Heart right ventricle (tissue), 16 donors: ENCODE measurements at regions not wholly inside any gene's neighbourhood (a gene's known extent, or its start where the extent isn't known, plus 50 kb on each side); places are given as distances from the start of the nearest gene placed in this dataset.

ENCODE experiments used
- ATAC-seq, 8 donors: fragments of 200-7000 bp; cut with Tn5 transposase; one replicate each; pipeline ENCODE4 v1.9.1; 2020; ENCODE audit warnings: mild to moderate bottlenecking in 8 of 8, moderate library complexity in 8 of 8, moderate number of reproducible peaks in 1 of 8
- DNase-seq, 2 donors: peaks; one replicate each; pipeline ENCODE4 v3.0.0-alpha.2; 2020
- H3K27ac ChIP-seq, 10 donors: fragments of 200-600 bp; sonication (generic) in 2 of 10; one replicate each; pipeline versions ENCODE4 v1.5.0 to v1.8.0; 2020 to 2022; ENCODE audit warnings: mild to moderate bottlenecking in 3 of 10
- H3K27me3 ChIP-seq, 7 donors: fragments of 200-600 bp; one replicate each; pipeline ENCODE4 v1.8.0; 2021 to 2022; ENCODE audit warnings: mild to moderate bottlenecking in 2 of 7
- H3K36me3 ChIP-seq, 9 donors: fragments of 200-600 bp; sonication (generic) in 1 of 9; one replicate each; pipeline versions ENCODE4 v1.5.0 to v1.8.0; 2020 to 2022; ENCODE audit warnings: mild to moderate bottlenecking in 2 of 9
- H3K4me1 ChIP-seq, 9 donors: fragments of 200-600 bp; sonication (generic) in 1 of 9; one replicate each; pipeline versions ENCODE4 v1.5.0 to v1.8.0; 2020 to 2022; ENCODE audit warnings: mild to moderate bottlenecking in 4 of 9
- H3K4me3 ChIP-seq, 10 donors: fragments of 200-600 bp; sonication (generic) in 2 of 10; one replicate each; pipeline versions ENCODE4 v1.5.0 to v1.8.0; 2020 to 2022; ENCODE audit warnings: mild to moderate bottlenecking in 7 of 10, moderate library complexity in 2 of 10
- H3K9me3 ChIP-seq, 11 donors: fragments of 200-600 bp in 10 of 11; sonication (generic) in 2 of 11; one replicate each; pipeline versions ENCODE4 v1.5.0 to v1.8.0; 2013 to 2022; ENCODE audit warnings: mild to moderate bottlenecking in 2 of 11, control low read depth in 1 of 11, moderate library complexity in 1 of 11
- WGBS, 2 donors: extraction: QIAGEN DNeasy Blood & Tissue Kit; methylation state at CpG; one replicate each; pipeline ENCODE4 v1.1.7; 2013; ENCODE audit warnings: inconsistent platforms in 1 of 2; 5-methylcytosine and 5-hydroxymethylcytosine counted together
- intact Hi-C, 10 donors: fragments of 100-400 bp; cut with DNase I; formaldehyde crosslinking; loops; one replicate each; pipeline versions ENCODE4 v1.11.1 to v1.14.2; 2022
- TF ChIP-seq, protein P1 (sequence below), 9 donors: fragments of 200-600 bp; sonication (generic) in 2 of 9; IDR thresholded peaks; one replicate each; pipeline versions ENCODE4 v1.5.0 to v1.8.0; 2021 to 2022; ENCODE audit warnings: antibody characterized with exemption in 9 of 9, mild to moderate bottlenecking in 5 of 9, moderate library complexity in 1 of 9
- donor health status: Arrhythmogenic right ventricular cardiomyopathy.
- donor health status: ischemic (EF 13 %, LVEDD 7.1; RV severe dilation, severe dysfunction).
- donor health status: healthy with polysubstance abuse.
- donor health status: DM: no; HTN: yes; CAD: no.
- donor health status: DM: no; HTN: no; CAD: no.
- donor health status: ischemic (EF 25% LVEDD 6.9; RV normal size, moderate dysfunction).
- donor health status: ischemic (EF 25% LVEDD 5.7; RV mildly dilated, moderate dysfunction).
- donor health status: healthy.
- donor health status: DM: yes; HTN: yes; CAD: no.
- donor health status: Ischemic cardiomyopathy.
- donor health status: ischemic (EF 35%, LVEDD 5.7; RV mildly dilated, moderate dysfunction).
- donor health status: nonischemic (EF 11% LVEDD 7.7; RV severe dilation, severe dysfunction).
- donor health status: DM: yes; HTN: yes; CAD: no.
- donor health status: PGD.
- donor health status: ischemic (EF 29% LVEDD 5.4; RV normal size, mild dysfunction).
- donor health status: nonischemic (EF 23%, LVEDD 6.1; RV moderate dilation, normal function).

DNA sequence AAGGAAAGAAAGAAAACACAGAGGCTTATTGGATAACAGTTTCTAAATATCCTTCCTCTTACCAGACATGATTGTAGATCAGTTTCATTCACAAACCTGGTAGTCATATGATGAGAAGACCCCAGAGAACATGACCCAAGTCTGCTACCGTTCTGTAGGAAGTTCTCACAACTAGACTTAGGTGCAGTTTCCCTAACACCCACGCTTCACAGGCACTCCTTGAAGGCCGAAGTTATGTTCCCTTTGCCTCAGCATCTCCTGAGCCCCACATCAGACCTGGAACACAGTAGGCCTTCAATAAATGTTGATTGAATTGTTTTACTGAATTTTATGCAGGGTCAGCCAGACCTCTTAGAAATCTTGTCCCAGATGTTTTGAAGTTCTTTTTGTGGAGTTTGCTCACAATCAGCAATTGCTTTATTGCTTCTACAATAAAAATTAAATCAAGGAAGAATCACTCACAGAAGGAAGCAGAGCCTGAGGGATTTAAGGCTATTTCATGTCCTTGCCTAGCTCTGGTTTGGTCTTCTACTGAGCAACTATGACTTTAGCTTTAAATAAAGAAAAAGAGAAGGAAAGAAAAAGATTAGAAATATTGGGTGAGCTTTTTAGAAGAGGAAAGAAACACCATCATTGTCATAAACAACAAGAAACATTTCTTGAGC, 138.6 kb upstream of the MDM1 start:
- WGBS, 2 donors = 81 to 95% methylated on average over 3 of the region's 3 CpGs
- Histone ChIP-seq H3K27me3 (no peaks in the 10 kb centered on the region), H3K9me3 (no peaks in the 10 kb centered on the region), H3K4me3 (no peak overlapping the region), H3K27ac (no peak overlapping the region), H3K4me1 (no peaks in the 10 kb centered on the region), H3K36me3 (no peaks in the 10 kb centered on the region)
- intact Hi-C loops = no loop called here
- DNase-seq (no peak), ATAC-seq (no peak)
- TF ChIP-seq, protein P1, sequence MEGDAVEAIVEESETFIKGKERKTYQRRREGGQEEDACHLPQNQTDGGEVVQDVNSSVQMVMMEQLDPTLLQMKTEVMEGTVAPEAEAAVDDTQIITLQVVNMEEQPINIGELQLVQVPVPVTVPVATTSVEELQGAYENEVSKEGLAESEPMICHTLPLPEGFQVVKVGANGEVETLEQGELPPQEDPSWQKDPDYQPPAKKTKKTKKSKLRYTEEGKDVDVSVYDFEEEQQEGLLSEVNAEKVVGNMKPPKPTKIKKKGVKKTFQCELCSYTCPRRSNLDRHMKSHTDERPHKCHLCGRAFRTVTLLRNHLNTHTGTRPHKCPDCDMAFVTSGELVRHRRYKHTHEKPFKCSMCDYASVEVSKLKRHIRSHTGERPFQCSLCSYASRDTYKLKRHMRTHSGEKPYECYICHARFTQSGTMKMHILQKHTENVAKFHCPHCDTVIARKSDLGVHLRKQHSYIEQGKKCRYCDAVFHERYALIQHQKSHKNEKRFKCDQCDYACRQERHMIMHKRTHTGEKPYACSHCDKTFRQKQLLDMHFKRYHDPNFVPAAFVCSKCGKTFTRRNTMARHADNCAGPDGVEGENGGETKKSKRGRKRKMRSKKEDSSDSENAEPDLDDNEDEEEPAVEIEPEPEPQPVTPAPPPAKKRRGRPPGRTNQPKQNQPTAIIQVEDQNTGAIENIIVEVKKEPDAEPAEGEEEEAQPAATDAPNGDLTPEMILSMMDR (IDR thresholded peaks at IDR 0.05) = no peak

GRCh38 chr12:68474467-68475204, 136.1 kb upstream of the RAP1B start:
- WGBS, 2 donors = 74 to 84% methylated on average over 5 of the region's 5 CpGs
- no peak for ATAC-seq
- TF ChIP-seq, protein P1 (IDR thresholded peaks at IDR 0.05) = no peak

GRCh38 chr12:68476794-68477193, 133.9 kb upstream of the RAP1B start:
- Histone ChIP-seq H3K27me3 (no peaks in the 10 kb centered on the region), H3K27ac (no peak overlapping the region), H3K36me3 (no peaks in the 10 kb centered on the region), H3K4me1 (peaks cover 0 to 11% (median 0%) of the 10 kb centered on the region in 9 donors), H3K9me3 (peaks cover 0 to 3% (median 0%) of the 10 kb centered on the region in 11 donors), H3K4me3 (no peak overlapping the region)
- ATAC-seq (no peak), DNase-seq (no peak)
- 94 to 98% methylated on average over 2 of the region's 2 CpGs for WGBS, 2 donors
- TF ChIP-seq, protein P1 (IDR thresholded peaks at IDR 0.05) = no peak
- intact Hi-C loops = no loop called here

More at GRCh38 chr12:68474467-68475204, 136.1 kb upstream of the RAP1B start:
- no peaks in the 10 kb centered on the region for H3K9me3 ChIP-seq
- H3K36me3 ChIP-seq = no peaks in the 10 kb centered on the region
- DNase-seq = no peak
- H3K4me1 ChIP-seq = no peaks in the 10 kb centered on the region
- no peak overlapping the region for H3K4me3 ChIP-seq
- no peak overlapping the region for H3K27ac ChIP-seq
- intact Hi-C loops = no loop called here
- H3K27me3 ChIP-seq = no peaks in the 10 kb centered on the region

DNA sequence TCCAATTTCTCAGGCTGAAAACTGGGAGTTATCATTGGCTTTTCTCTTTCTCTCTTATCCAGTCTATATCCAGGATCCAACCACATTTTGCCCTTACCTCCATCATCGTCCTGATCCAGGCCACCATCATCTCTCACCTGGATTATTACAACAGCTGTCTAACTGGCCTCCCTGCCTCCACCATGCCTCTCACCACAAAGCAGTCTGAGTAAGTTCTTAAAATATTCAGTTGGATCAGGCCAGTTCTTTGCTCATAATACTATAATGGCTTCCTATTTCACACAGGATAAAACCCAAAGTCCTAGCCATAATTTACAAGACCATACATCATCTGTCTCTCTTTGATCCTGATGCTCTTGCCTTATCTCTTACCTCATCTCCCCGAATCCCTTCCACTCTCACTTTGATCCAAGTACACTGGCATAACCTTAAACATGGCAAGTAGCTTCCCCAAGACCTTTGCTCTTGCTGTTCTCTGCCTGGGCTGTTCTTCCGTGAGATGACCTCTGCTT, 133.4 kb upstream of the RAP1B start:
- Histone ChIP-seq H3K27ac (no peak overlapping the region), H3K4me1 (peaks cover 0 to 16% (median 0%) of the 10 kb centered on the region in 9 donors), H3K36me3 (no peaks in the 10 kb centered on the region), H3K4me3 (no peak overlapping the region), H3K9me3 (peaks cover 0 to 3% (median 0%) of the 10 kb centered on the region in 11 donors), H3K27me3 (no peaks in the 10 kb centered on the region)
- DNase-seq (no peak), ATAC-seq (no peak)
- whole genome bisulfite sequencing, 2 donors = 93 to 95% methylated on average over 3 of the region's 3 CpGs
- TF ChIP-seq, protein P1 (IDR thresholded peaks at IDR 0.05) = no peak
- intact Hi-C loops = no loop called here
